GM23338 (cell line): ENCODE measurements at regions not wholly inside any gene's neighbourhood (a gene's known extent, or its start where the extent isn't known, plus 50 kb on each side); places are given as distances from the start of the nearest gene placed in this dataset.

Source experiments
- ATAC-seq: fragments of 200-7000 bp; cut with Tn5 transposase; 3 replicates; pipeline ENCODE4 v1.9.1; 2020
- DNase-seq: peaks from one replicate; pipeline ENCODE4 v3.0.0-alpha.2; 2015; ENCODE audit warnings: low spot score
- H2AFZ ChIP-seq: fragments of 200-600 bp; sonication (generic); 2 replicates; pipeline ENCODE4 v1.8.0; 2016; ENCODE audit warnings: antibody characterized with exemption, mild to moderate bottlenecking, moderate library complexity
- H3F3A ChIP-seq: fragments of 200-600 bp; sonication (generic); replicated peaks from 2 replicates; pipeline ENCODE4 v1.8.0; 2017; ENCODE audit warnings: antibody characterized with exemption, mixed run types, low read depth
- H3K27ac ChIP-seq: fragments of 200-600 bp; sonication (generic); 2 replicates; pipeline ENCODE4 v1.6.1; 2016; ENCODE audit warnings: low read depth
- H3K27me3 ChIP-seq: fragments of 200-600 bp; sonication (generic); 2 replicates; pipeline ENCODE4 v1.8.0; 2016; ENCODE audit warnings: mild to moderate bottlenecking, mixed run types, moderate library complexity; ENCODE audit not compliant: insufficient read depth
- H3K36me3 ChIP-seq: fragments of 200-600 bp; sonication (generic); 2 replicates; pipeline ENCODE4 v1.8.0; 2016; ENCODE audit warnings: mild to moderate bottlenecking; ENCODE audit not compliant: insufficient read depth
- H3K4me1 ChIP-seq: fragments of 200-600 bp; sonication (generic); 2 replicates; pipeline ENCODE4 v1.8.0; 2016; ENCODE audit warnings: mild to moderate bottlenecking, moderate library complexity; ENCODE audit not compliant: insufficient read depth
- H3K4me2 ChIP-seq: fragments of 200-600 bp; sonication (generic); 2 replicates; pipeline ENCODE4 v1.7.1; 2017; ENCODE audit warnings: mixed run types
- H3K4me3 ChIP-seq: fragments of 200-600 bp; sonication (generic); 2 replicates; pipeline ENCODE4 v1.6.1; 2016; ENCODE audit warnings: mixed run types
- H3K79me2 ChIP-seq: fragments of 200-600 bp; sonication (generic); replicated peaks from 2 replicates; pipeline ENCODE4 v1.8.0; 2017; ENCODE audit warnings: mild to moderate bottlenecking; ENCODE audit not compliant: insufficient read depth
- H3K9me2 ChIP-seq: fragments of 200-600 bp; sonication (generic); 2 replicates; pipeline ENCODE4 v1.8.0; 2017; ENCODE audit not compliant: insufficient read depth
- H4K20me1 ChIP-seq: fragments of 200-600 bp; sonication (generic); replicated peaks from 2 replicates; pipeline ENCODE4 v1.8.0; 2017; ENCODE audit warnings: mild to moderate bottlenecking; ENCODE audit not compliant: insufficient read depth
- H3K27ac Mint-ChIP-seq: 2 replicates; pipeline ENCODE4 v1.8.0; 2020; ENCODE audit warnings: inconsistent platforms, mild to moderate bottlenecking, moderate library complexity, mixed read lengths
- H3K27me3 Mint-ChIP-seq: 3 replicates; pipeline ENCODE4 v1.8.0; 2022; ENCODE audit warnings: low read depth, mild to moderate bottlenecking, moderate library complexity, mixed read lengths, inconsistent platforms; ENCODE audit not compliant: insufficient read depth, poor library complexity
- H3K36me3 Mint-ChIP-seq: 3 replicates; pipeline ENCODE4 v1.8.0; 2021; ENCODE audit warnings: low read depth, mild to moderate bottlenecking, inconsistent platforms, moderate library complexity, mixed read lengths
- H3K4me1 Mint-ChIP-seq: 3 replicates; pipeline ENCODE4 v1.8.0; 2020; ENCODE audit warnings: mild to moderate bottlenecking, inconsistent platforms, mixed read lengths
- H3K4me3 Mint-ChIP-seq: 3 replicates; pipeline ENCODE4 v1.8.0; 2021; ENCODE audit warnings: moderate library complexity, mild to moderate bottlenecking, inconsistent platforms, mixed read lengths
- H3K9me3 Mint-ChIP-seq: 3 replicates; pipeline ENCODE4 v1.8.0; 2020; ENCODE audit warnings: moderate library complexity, mild to moderate bottlenecking, inconsistent platforms, mixed read lengths
- CREB1 ChIP-seq: fragments of 250-450 bp; sonication (Bioruptor Pico); IDR thresholded peaks from 2 replicates; pipeline ENCODE4 v1.5.0; 2020; ENCODE audit warnings: low read depth, mild to moderate bottlenecking, moderate library complexity
- EZH2 ChIP-seq: fragments of 200-600 bp; sonication (generic); IDR thresholded peaks from one replicate; pipeline ENCODE4 v1.8.0; 2017; ENCODE audit warnings: antibody characterized with exemption, mild to moderate bottlenecking, low read depth; ENCODE audit not compliant: unreplicated experiment
- EZH2phosphoT487 ChIP-seq: fragments of 200-600 bp; sonication (generic); IDR thresholded peaks from one replicate; pipeline ENCODE4 v1.8.1; 2018; ENCODE audit warnings: antibody characterized with exemption; ENCODE audit not compliant: unreplicated experiment
- JUNB ChIP-seq: IDR thresholded peaks from one replicate; pipeline ENCODE4 v1.6.1; 2016; ENCODE audit warnings: antibody characterized with exemption; ENCODE audit not compliant: unreplicated experiment
- NANOG ChIP-seq: IDR thresholded peaks from 2 replicates; pipeline ENCODE4 v1.6.1; 2016; ENCODE audit warnings: antibody characterized with exemption, borderline replicate concordance
- REST ChIP-seq: IDR thresholded peaks from one replicate; pipeline ENCODE4 v1.6.1; 2018; ENCODE audit warnings: antibody characterized with exemption; ENCODE audit not compliant: unreplicated experiment
- STAT1 ChIP-seq: IDR thresholded peaks from one replicate; pipeline ENCODE4 v1.6.1; 2016; ENCODE audit warnings: antibody characterized with exemption; ENCODE audit not compliant: unreplicated experiment
- ZNF114 ChIP-seq: fragments of 250-450 bp; sonication (Bioruptor Pico); IDR thresholded peaks from 2 replicates; pipeline ENCODE4 v1.5.0; 2020; ENCODE audit warnings: mild to moderate bottlenecking, moderate library complexity
- ZNF331 ChIP-seq: fragments of 250-450 bp; sonication (Bioruptor Pico); IDR thresholded peaks from 2 replicates; pipeline ENCODE4 v1.5.0; 2020; ENCODE audit warnings: low read depth, mild to moderate bottlenecking, moderate library complexity
- TF ChIP-seq, protein P1 (sequence below): IDR thresholded peaks from 2 replicates; pipeline ENCODE4 v1.6.1; 2016; ENCODE audit warnings: antibody characterized with exemption

- H3K79me2 ChIP-seq = no peaks in the 10 kb centered on the region
- no peaks in the 10 kb centered on the region for H4K20me1 ChIP-seq
- no peaks in the 10 kb centered on the region for H3K9me2 ChIP-seq
- H3K27me3 Mint-ChIP-seq = no peaks in the 10 kb centered on the region
- no peaks in the 10 kb centered on the region for H3K27me3 ChIP-seq
- no peak overlapping the region for H3K27ac ChIP-seq
- peaks cover 11% of the 10 kb centered on the region; the same call in 2 of the 3 replicates for H3K4me1 Mint-ChIP-seq
- H3K4me3 ChIP-seq = no peak overlapping the region
- no peaks in the 10 kb centered on the region for H3K36me3 Mint-ChIP-seq
- peaks cover 10% of the 10 kb centered on the region for H3K4me1 ChIP-seq
- H3K4me2 ChIP-seq = no peak overlapping the region
- DNase-seq (no peak), ATAC-seq (no peak)
- no peaks in the 10 kb centered on the region for H3K36me3 ChIP-seq
- H2AFZ ChIP-seq = no peak overlapping the region
- TF ChIP-seq CREB1 (CRISPR knock-in tag) (no peak), EZH2 (no peak), ZNF114 (CRISPR knock-in tag) (no peak), ZNF331 (CRISPR knock-in tag) (no peak), JUNB (no peak), EZH2phosphoT487 (no peak), REST (no peak), NANOG (no peak), STAT1 (no peak)
- TF ChIP-seq, protein P1, sequence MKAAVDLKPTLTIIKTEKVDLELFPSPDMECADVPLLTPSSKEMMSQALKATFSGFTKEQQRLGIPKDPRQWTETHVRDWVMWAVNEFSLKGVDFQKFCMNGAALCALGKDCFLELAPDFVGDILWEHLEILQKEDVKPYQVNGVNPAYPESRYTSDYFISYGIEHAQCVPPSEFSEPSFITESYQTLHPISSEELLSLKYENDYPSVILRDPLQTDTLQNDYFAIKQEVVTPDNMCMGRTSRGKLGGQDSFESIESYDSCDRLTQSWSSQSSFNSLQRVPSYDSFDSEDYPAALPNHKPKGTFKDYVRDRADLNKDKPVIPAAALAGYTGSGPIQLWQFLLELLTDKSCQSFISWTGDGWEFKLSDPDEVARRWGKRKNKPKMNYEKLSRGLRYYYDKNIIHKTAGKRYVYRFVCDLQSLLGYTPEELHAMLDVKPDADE = no peak
- no peaks in the 10 kb centered on the region for H3F3A ChIP-seq
- H3K27ac Mint-ChIP-seq = no peak overlapping the region
- H3K4me3 Mint-ChIP-seq = no peak overlapping the region
- no peaks in the 10 kb centered on the region for H3K9me3 Mint-ChIP-seq
Measured at GRCh38 chr3:102905811-102906210, 471.0 kb downstream of the ZPLD1 start.

GRCh38 chr3:102906818-102907217 lies 472.0 kb downstream of the ZPLD1 start:
- H3K9me2 ChIP-seq = no peaks in the 10 kb centered on the region
- Mint-ChIP-seq H3K4me3 (no peak overlapping the region), H3K9me3 (no peaks in the 10 kb centered on the region), H3K27me3 (no peaks in the 10 kb centered on the region), H3K36me3 (no peaks in the 10 kb centered on the region), H3K4me1 (peaks cover 14% of the 10 kb centered on the region; the same call in 2 of the 3 replicates), H3K27ac (no peak overlapping the region)
- no peak overlapping the region for H3K4me2 ChIP-seq
- no peak overlapping the region for H3K4me3 ChIP-seq
- H3K79me2 ChIP-seq = no peaks in the 10 kb centered on the region
- no peaks in the 10 kb centered on the region for H4K20me1 ChIP-seq
- peaks cover 13% of the 10 kb centered on the region for H3K4me1 ChIP-seq
- ATAC-seq = no peak
- no peaks in the 10 kb centered on the region for H3F3A ChIP-seq
- no peaks in the 10 kb centered on the region for H3K27me3 ChIP-seq
- H3K36me3 ChIP-seq = no peaks in the 10 kb centered on the region
- no peak for DNase-seq
- no peak overlapping the region for H2AFZ ChIP-seq
- H3K27ac ChIP-seq = no peak overlapping the region
- TF ChIP-seq, protein P1 = no peak
- TF ChIP-seq REST = no peak
- no peak for TF ChIP-seq NANOG
- TF ChIP-seq EZH2phosphoT487 = no peak
